ENCODE measurements at regions not wholly inside any gene's neighbourhood (a gene's known extent, or its start where the extent isn't known, plus 50 kb on each side); places are given as distances from the start of the nearest gene placed in this dataset.
A peak's percentile ranks its signal among the peaks of the same experiment; 100 is the strongest.

DNA sequence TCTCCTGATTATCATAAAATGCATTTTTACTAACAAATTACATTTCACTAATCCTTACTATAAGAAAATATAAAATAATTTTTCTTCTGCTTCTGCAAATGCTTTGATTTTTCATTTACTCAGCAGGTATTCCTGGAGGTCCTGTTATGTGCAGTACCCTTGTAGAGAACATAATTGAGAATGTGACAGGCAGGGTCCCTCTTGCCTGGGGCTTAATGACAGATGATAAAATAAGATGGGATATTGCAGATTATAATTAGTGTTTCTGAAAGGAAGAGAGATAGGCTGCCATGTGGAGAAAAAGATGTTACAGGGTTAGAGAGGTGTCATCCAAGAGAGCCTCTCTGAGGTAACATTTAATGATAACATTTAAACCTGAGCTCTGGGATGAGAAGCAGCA, 128.9 kb downstream of the MAD2L1 start:
- no peak overlapping the region for H3K27ac ChIP-seq
- no peak overlapping the region for H3K4me3 ChIP-seq

DNA sequence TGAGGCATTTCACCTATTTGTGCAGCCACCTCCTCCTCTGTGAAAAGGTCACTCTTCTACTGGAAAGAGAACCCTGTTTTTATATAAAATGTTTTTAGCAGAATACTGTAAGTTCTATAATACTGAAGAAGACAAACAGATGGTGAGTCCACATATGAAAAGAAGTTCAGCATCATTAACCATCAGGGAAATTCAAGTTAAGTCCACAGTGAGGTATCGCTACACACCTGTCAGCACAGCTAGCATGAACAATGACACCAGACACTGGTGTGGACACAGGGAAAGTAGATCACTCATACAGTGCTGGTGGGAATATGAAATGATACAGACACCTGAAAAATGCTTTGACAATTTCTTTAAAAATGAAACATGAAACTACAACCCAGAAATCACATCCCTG, 133.0 kb downstream of the MAD2L1 start:
- Histone ChIP-seq H3K4me3 (no peak overlapping the region), H3K27ac (no peak overlapping the region)

GRCh38 chr4:119932277-119932676, 134.4 kb downstream of the MAD2L1 start:
- no peak overlapping the region for H3K27ac ChIP-seq
- no peak overlapping the region for H3K4me3 ChIP-seq

GRCh38 chr4:119930546-119930945, 136.1 kb downstream of the MAD2L1 start:
- Histone ChIP-seq H3K27ac (no peak overlapping the region), H3K4me3 (no peak overlapping the region)

GRCh38 chr4:119921830-119922229, 144.8 kb downstream of the MAD2L1 start:
- H3K27ac ChIP-seq: no peak overlapping the region
- H3K4me3 ChIP-seq: no peak overlapping the region

GRCh38 chr4:119906277-119906676, 160.4 kb downstream of the MAD2L1 start:
- H3K27ac ChIP-seq: no peak overlapping the region
- H3K4me3 ChIP-seq: no peak overlapping the region

- H3K27ac ChIP-seq: no peak overlapping the region
- no peak overlapping the region for H3K4me3 ChIP-seq
Measured at GRCh38 chr4:119898211-119898610, 168.4 kb downstream of the MAD2L1 start.

DNA sequence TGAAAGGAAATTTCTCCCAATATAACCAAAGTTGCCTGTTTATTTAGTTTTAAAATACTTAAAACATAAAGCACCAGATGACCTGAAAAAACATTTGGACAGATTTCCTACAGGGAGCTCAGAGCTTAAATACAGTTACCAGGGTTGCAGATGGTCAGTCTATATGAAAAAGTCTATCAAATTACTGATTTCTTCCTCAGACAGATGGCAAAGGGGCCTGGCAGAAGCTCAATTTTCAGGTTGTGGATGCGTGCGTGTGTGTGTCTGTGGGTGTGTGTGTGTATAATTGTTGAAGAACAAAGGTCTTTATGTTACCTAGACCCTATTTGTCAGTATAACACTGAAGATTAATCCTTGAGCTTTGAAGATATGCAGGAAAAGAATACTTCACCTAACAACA, 169.4 kb downstream of the MAD2L1 start:
- H3K4me3 ChIP-seq: no peak overlapping the region
- H3K27ac ChIP-seq: no peak overlapping the region

GRCh38 chr4:119894650-119895208, 171.9 kb downstream of the MAD2L1 start:
- no peak overlapping the region for H3K27ac ChIP-seq

DNA sequence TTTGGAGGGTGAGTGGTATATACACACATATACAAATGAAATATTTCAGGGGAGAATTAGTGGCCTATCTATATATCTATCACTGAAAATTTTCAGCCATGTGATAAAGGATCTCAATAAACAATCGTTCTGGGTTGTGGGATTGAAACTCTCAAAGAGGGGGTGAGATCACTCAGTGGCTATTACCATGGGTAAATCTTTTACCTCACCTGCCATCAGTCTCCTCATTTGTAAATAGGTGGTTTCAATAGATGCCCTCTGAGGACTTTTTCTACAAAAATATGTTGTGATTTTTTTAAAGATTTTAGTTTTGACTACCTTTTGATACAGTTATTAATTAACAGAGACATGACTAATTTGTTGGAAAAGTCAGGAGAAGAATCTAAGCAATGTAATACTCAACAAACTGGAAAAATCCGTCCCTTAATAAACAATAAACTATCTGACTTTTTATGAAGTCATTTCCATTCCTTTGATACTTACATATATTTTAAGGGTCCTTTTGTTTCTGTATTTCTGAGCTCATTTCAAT, 192.8 kb downstream of the MAD2L1 start:
- no peak overlapping the region for H3K27ac ChIP-seq
- H3K4me3 ChIP-seq: no peak overlapping the region

More at GRCh38 chr4:119894650-119895208, 171.9 kb downstream of the MAD2L1 start:
- H3K4me3 ChIP-seq: no peak overlapping the region

- no peak overlapping the region for H3K27ac ChIP-seq
- H3K4me3 ChIP-seq: no peak overlapping the region
Measured at GRCh38 chr4:119873132-119873531, 193.5 kb downstream of the MAD2L1 start.

- Histone ChIP-seq H3K27ac (no peak overlapping the region), H3K4me3 (no peak overlapping the region)
Measured at GRCh38 chr4:119872371-119873016, 194.2 kb downstream of the MAD2L1 start.

- no peak overlapping the region for H3K4me3 ChIP-seq
- no peak overlapping the region for H3K27ac ChIP-seq
Measured at GRCh38 chr4:119870856-119871255, 195.8 kb downstream of the MAD2L1 start.

DNA sequence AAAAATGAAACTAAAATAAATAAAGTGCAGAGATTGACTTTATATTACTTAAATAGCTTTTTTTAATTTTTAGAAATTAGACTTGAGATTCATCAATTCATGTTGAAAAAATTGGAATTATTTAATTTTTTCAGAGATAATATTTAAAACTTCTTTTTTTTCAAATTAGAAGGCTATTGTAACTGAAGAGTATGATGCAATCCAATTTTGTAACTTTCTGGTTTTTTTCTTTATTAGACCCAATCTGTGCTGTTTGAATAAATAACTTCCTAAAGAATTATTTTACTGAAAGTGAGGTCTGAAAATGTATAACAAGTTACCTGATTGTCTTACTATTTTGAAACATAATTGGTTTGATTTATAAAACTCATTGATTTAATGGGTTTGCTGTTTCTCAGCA, 200.9 kb downstream of the MAD2L1 start:
- H3K27ac ChIP-seq: no peak overlapping the region

GRCh38 chr4:119865389-119865788, 201.3 kb downstream of the MAD2L1 start:
- no peak overlapping the region for H3K4me3 ChIP-seq
- H3K27ac ChIP-seq: no peak overlapping the region

More for the DNA sequence above, 200.9 kb downstream of the MAD2L1 start:
- H3K4me3 ChIP-seq: no peak overlapping the region

- Histone ChIP-seq H3K4me3 (no peak overlapping the region), H3K27ac (no peak overlapping the region)
Measured at GRCh38 chr4:119861731-119862130, 204.9 kb downstream of the MAD2L1 start.

GRCh38 chr4:119858176-119858575, 208.5 kb downstream of the MAD2L1 start:
- H3K4me3 ChIP-seq: no peak overlapping the region

GRCh38 chr4:119854364-119854763, 212.3 kb downstream of the MAD2L1 start:
- Histone ChIP-seq H3K27ac (no peak overlapping the region), H3K4me3 (no peak overlapping the region)

More at GRCh38 chr4:119858176-119858575, 208.5 kb downstream of the MAD2L1 start:
- H3K27ac ChIP-seq: no peak overlapping the region

DNA sequence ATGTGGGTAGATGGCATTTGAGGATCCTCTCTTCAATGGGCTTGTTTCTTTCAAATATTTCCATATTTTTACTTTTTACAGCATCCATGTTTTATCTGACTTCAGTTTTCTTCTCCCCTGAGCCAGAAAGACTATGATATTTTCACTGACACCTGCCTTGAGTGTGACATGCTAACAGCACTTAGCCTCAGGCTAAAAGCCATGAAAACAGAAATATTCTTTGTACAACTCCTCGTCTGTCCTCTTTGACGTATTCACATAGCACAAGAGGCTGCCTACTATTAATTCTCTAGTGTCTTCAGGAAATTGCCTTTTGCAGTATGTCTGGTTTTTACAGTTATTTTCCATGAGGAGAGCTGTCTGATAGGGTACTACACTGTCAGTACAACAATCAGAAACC, 215.0 kb downstream of the MAD2L1 start:
- Histone ChIP-seq H3K4me3 (no peak overlapping the region), H3K27ac (no peak overlapping the region)

- H3K4me3 ChIP-seq: no peak overlapping the region
- H3K27ac ChIP-seq: no peak overlapping the region
Measured at GRCh38 chr4:119841361-119841760, 212.8 kb upstream of the PDE5A start.

DNA sequence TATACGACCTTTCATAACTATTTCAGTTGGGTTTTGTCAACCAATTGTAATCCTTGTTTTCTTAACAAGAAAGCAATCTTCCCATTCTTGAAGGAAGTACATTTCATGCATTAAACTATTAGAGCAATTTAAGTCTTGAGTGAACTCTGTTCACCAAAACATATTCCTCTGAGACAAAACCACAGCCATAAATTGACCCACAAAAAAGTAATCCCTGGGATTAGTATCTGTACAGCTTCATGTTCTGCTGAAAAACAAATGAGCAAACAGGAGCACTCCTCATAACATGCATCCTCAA, 207.0 kb upstream of the PDE5A start:
- Histone ChIP-seq H3K27ac (peak overlapping the region in 1 of 21 experiments; percentile 46), H3K4me3 (no peak overlapping the region)
